ENCODE measurements at regions not wholly inside any gene's neighbourhood (a gene's known extent, or its start where the extent isn't known, plus 50 kb on each side); places are given as distances from the start of the nearest gene placed in this dataset.

DNA sequence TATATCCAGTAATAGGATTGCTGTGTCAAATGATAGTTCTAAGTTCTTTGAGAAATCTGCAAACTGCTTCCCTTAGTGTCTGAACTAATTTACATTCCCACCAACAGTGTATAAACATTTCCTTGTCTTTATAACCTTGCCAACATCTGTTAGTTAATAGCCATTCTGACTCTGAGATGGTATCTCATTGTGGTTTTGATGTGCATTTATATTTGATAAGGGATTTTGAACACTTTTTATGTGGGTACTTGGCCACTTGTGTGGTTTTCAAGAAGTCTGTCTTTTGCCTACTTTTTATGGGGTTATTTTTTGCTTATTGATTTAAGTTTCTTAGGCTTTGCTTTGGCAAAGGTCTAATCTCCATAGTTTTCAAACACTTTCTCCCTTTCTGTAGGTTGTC is 189.9 kb upstream of the CXCL13 start:
- TF ChIP-seq, protein P1, sequence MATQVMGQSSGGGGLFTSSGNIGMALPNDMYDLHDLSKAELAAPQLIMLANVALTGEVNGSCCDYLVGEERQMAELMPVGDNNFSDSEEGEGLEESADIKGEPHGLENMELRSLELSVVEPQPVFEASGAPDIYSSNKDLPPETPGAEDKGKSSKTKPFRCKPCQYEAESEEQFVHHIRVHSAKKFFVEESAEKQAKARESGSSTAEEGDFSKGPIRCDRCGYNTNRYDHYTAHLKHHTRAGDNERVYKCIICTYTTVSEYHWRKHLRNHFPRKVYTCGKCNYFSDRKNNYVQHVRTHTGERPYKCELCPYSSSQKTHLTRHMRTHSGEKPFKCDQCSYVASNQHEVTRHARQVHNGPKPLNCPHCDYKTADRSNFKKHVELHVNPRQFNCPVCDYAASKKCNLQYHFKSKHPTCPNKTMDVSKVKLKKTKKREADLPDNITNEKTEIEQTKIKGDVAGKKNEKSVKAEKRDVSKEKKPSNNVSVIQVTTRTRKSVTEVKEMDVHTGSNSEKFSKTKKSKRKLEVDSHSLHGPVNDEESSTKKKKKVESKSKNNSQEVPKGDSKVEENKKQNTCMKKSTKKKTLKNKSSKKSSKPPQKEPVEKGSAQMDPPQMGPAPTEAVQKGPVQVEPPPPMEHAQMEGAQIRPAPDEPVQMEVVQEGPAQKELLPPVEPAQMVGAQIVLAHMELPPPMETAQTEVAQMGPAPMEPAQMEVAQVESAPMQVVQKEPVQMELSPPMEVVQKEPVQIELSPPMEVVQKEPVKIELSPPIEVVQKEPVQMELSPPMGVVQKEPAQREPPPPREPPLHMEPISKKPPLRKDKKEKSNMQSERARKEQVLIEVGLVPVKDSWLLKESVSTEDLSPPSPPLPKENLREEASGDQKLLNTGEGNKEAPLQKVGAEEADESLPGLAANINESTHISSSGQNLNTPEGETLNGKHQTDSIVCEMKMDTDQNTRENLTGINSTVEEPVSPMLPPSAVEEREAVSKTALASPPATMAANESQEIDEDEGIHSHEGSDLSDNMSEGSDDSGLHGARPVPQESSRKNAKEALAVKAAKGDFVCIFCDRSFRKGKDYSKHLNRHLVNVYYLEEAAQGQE (IDR thresholded peaks at IDR 0.05; ENCODE audit: insufficient read depth in 1 of 2, low read depth in 2 of 2, low read length in 2 of 2) = no peak
- TF ChIP-seq SIN3A (IDR thresholded peaks at IDR 0.05; ENCODE audit: borderline replicate concordance, insufficient read depth, low read length) (no peak), FOXP2 (optimal IDR thresholded peaks at IDR 0.05; ENCODE audit: borderline replicate concordance, extremely low read depth, extremely low read length, insufficient read depth) (no peak), POLR2AphosphoS5 (IDR thresholded peaks at IDR 0.05; ENCODE audit: low read depth, low read length) (no peak), TAF1 (IDR thresholded peaks at IDR 0.05; ENCODE audit: borderline replicate concordance, insufficient read depth, low read length) (no peak)

GRCh38 chr4:77418333-77418732 is 187.3 kb upstream of the CXCL13 start:
- TF ChIP-seq FOXP2 (optimal IDR thresholded peaks at IDR 0.05; ENCODE audit: borderline replicate concordance, extremely low read depth, extremely low read length, insufficient read depth) (no peak), POLR2AphosphoS5 (IDR thresholded peaks at IDR 0.05; ENCODE audit: low read depth, low read length) (no peak), SIN3A (IDR thresholded peaks at IDR 0.05; ENCODE audit: borderline replicate concordance, insufficient read depth, low read length) (no peak), TAF1 (IDR thresholded peaks at IDR 0.05; ENCODE audit: borderline replicate concordance, insufficient read depth, low read length) (no peak)
- TF ChIP-seq, protein P1 (IDR thresholded peaks at IDR 0.05; ENCODE audit: insufficient read depth in 1 of 2, low read depth in 2 of 2, low read length in 2 of 2) = no peak

DNA sequence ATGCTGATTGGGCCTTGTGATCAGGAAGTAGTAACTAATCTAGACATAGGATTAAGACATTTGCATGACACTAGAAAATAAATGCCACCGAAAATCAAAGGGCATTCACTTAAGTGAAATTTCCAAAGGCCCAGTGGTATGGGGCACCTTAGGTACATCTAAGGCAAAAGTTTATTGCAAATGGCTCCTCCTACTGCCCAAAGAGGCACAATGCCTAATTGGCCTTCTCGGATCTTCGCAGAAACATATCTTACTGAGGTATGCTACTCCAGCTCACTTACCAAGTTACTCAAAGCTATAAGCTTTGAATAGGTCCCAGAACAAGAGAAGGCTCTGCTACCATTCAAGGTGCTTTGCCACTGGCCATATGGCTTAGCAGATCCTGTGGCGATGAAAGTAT is 174.8 kb upstream of the CXCL13 start:
- TF ChIP-seq TAF1 (IDR thresholded peaks at IDR 0.05; ENCODE audit: borderline replicate concordance, insufficient read depth, low read length) (no peak), SIN3A (IDR thresholded peaks at IDR 0.05; ENCODE audit: borderline replicate concordance, insufficient read depth, low read length) (no peak), FOXP2 (optimal IDR thresholded peaks at IDR 0.05; ENCODE audit: borderline replicate concordance, extremely low read depth, extremely low read length, insufficient read depth) (no peak), POLR2AphosphoS5 (IDR thresholded peaks at IDR 0.05; ENCODE audit: low read depth, low read length) (no peak)
- TF ChIP-seq, protein P1 (IDR thresholded peaks at IDR 0.05; ENCODE audit: insufficient read depth in 1 of 2, low read depth in 2 of 2, low read length in 2 of 2) = no peak

GRCh38 chr4:77431546-77431945 is 174.1 kb upstream of the CXCL13 start:
- no peak for TF ChIP-seq POLR2AphosphoS5 (IDR thresholded peaks at IDR 0.05; ENCODE audit: low read depth, low read length)
- TF ChIP-seq FOXP2 (optimal IDR thresholded peaks at IDR 0.05; ENCODE audit: borderline replicate concordance, extremely low read depth, extremely low read length, insufficient read depth) = no peak
- TF ChIP-seq TAF1 (IDR thresholded peaks at IDR 0.05; ENCODE audit: borderline replicate concordance, insufficient read depth, low read length) = no peak
- no peak for TF ChIP-seq SIN3A (IDR thresholded peaks at IDR 0.05; ENCODE audit: borderline replicate concordance, insufficient read depth, low read length)
- TF ChIP-seq, protein P1 (IDR thresholded peaks at IDR 0.05; ENCODE audit: insufficient read depth in 1 of 2, low read depth in 2 of 2, low read length in 2 of 2) = no peak

Data from PFSK-1 (cell line).